ENCODE measurements at regions not wholly inside any gene's neighbourhood (a gene's known extent, or its start where the extent isn't known, plus 50 kb on each side); places are given as distances from the start of the nearest gene placed in this dataset.

GRCh38 chr12:114932806-114933205 lies 248.8 kb upstream of the TBX3 start:
- Histone ChIP-seq H3K27me3 (ENCODE audit: insufficient read depth, low read length, poor library complexity, severe bottlenecking) (no peaks in the 10 kb centered on the region), H2AFZ (ENCODE audit: low read length) (no peak overlapping the region), H3K9me2 (replicated peaks; ENCODE audit: low read depth, low read length) (no peaks in the 10 kb centered on the region), H3K4me1 (ENCODE audit: insufficient read depth, low read length, poor library complexity, severe bottlenecking) (no peaks in the 10 kb centered on the region), H3K79me2 (ENCODE audit: insufficient read depth, low read length) (no peaks in the 10 kb centered on the region), H3F3A (ENCODE audit: low read depth) (no peaks in the 10 kb centered on the region), H3K4me3 (ENCODE audit: low read length, poor library complexity, severe bottlenecking) (no peak overlapping the region), H3K4me2 (ENCODE audit: low read depth, low read length, poor library complexity, severe bottlenecking) (no peak overlapping the region), H3K9me3 (ENCODE audit: insufficient read depth, low read depth, low read length) (peaks cover 2% of the 10 kb centered on the region; the same call in 1 of the 2 replicates), H3K9ac (ENCODE audit: low read depth, low read length, poor library complexity, severe bottlenecking) (no peak overlapping the region), H3K36me3 (ENCODE audit: insufficient read depth, low read length) (no peaks in the 10 kb centered on the region), H4K20me1 (ENCODE audit: insufficient read depth, low read length, poor library complexity, severe bottlenecking) (no peaks in the 10 kb centered on the region)
- TF ChIP-seq CTCF (conservative IDR thresholded peaks at IDR 0.05; ENCODE audit: low read length): no peak
- TF ChIP-seq EZH2phosphoT487 (IDR thresholded peaks at IDR 0.05; ENCODE audit: borderline replicate concordance): no peak

GRCh38 chr12:114931025-114931424 lies 247.1 kb upstream of the TBX3 start:
- Histone ChIP-seq H3K9me3 (ENCODE audit: insufficient read depth, low read depth, low read length) (peaks cover 2% of the 10 kb centered on the region; the same call in 1 of the 2 replicates), H3K9ac (ENCODE audit: low read depth, low read length, poor library complexity, severe bottlenecking) (no peak overlapping the region), H4K20me1 (ENCODE audit: insufficient read depth, low read length, poor library complexity, severe bottlenecking) (no peaks in the 10 kb centered on the region), H2AFZ (ENCODE audit: low read length) (no peak overlapping the region), H3K79me2 (ENCODE audit: insufficient read depth, low read length) (no peaks in the 10 kb centered on the region), H3K27me3 (ENCODE audit: insufficient read depth, low read length, poor library complexity, severe bottlenecking) (no peaks in the 10 kb centered on the region), H3K9me2 (replicated peaks; ENCODE audit: low read depth, low read length) (no peaks in the 10 kb centered on the region), H3K36me3 (ENCODE audit: insufficient read depth, low read length) (no peaks in the 10 kb centered on the region), H3F3A (ENCODE audit: low read depth) (no peaks in the 10 kb centered on the region), H3K4me3 (ENCODE audit: low read length, poor library complexity, severe bottlenecking) (no peak overlapping the region), H3K4me1 (ENCODE audit: insufficient read depth, low read length, poor library complexity, severe bottlenecking) (no peaks in the 10 kb centered on the region), H3K4me2 (ENCODE audit: low read depth, low read length, poor library complexity, severe bottlenecking) (no peak overlapping the region)
- no peak for TF ChIP-seq EZH2phosphoT487 (IDR thresholded peaks at IDR 0.05; ENCODE audit: borderline replicate concordance)
- no peak for TF ChIP-seq CTCF (conservative IDR thresholded peaks at IDR 0.05; ENCODE audit: low read length)

GRCh38 chr12:114926341-114926740 lies 242.4 kb upstream of the TBX3 start:
- no peak overlapping the region for H3K9ac ChIP-seq (ENCODE audit: low read depth, low read length, poor library complexity, severe bottlenecking)
- H3K9me3 ChIP-seq (ENCODE audit: insufficient read depth, low read depth, low read length): peaks cover 4% of the 10 kb centered on the region
- no peaks in the 10 kb centered on the region for H3K27me3 ChIP-seq (ENCODE audit: insufficient read depth, low read length, poor library complexity, severe bottlenecking)
- TF ChIP-seq EZH2phosphoT487 (IDR thresholded peaks at IDR 0.05; ENCODE audit: borderline replicate concordance) (no peak), CTCF (conservative IDR thresholded peaks at IDR 0.05; ENCODE audit: low read length) (no peak)
- H4K20me1 ChIP-seq (ENCODE audit: insufficient read depth, low read length, poor library complexity, severe bottlenecking): no peaks in the 10 kb centered on the region
- H2AFZ ChIP-seq (ENCODE audit: low read length): no peak overlapping the region
- no peaks in the 10 kb centered on the region for H3K36me3 ChIP-seq (ENCODE audit: insufficient read depth, low read length)
- no peaks in the 10 kb centered on the region for H3K79me2 ChIP-seq (ENCODE audit: insufficient read depth, low read length)
- H3K9me2 ChIP-seq (replicated peaks; ENCODE audit: low read depth, low read length): no peaks in the 10 kb centered on the region
- no peaks in the 10 kb centered on the region for H3F3A ChIP-seq (ENCODE audit: low read depth)
- H3K4me3 ChIP-seq (ENCODE audit: low read length, poor library complexity, severe bottlenecking): no peak overlapping the region
- no peak overlapping the region for H3K4me2 ChIP-seq (ENCODE audit: low read depth, low read length, poor library complexity, severe bottlenecking)
- H3K4me1 ChIP-seq (ENCODE audit: insufficient read depth, low read length, poor library complexity, severe bottlenecking): no peaks in the 10 kb centered on the region

Data from Loucy (cell line).